GM23338 (cell line): ENCODE measurements at regions not wholly inside any gene's neighbourhood (a gene's known extent, or its start where the extent isn't known, plus 50 kb on each side); places are given as distances from the start of the nearest gene placed in this dataset.

Source experiments
- ATAC-seq: fragments of 200-7000 bp; cut with Tn5 transposase; 3 replicates; pipeline ENCODE4 v1.9.1; 2020
- DNase-seq: peaks from one replicate; pipeline ENCODE4 v3.0.0-alpha.2; 2015; ENCODE audit warnings: low spot score
- H2AFZ ChIP-seq: fragments of 200-600 bp; sonication (generic); 2 replicates; pipeline ENCODE4 v1.8.0; 2016; ENCODE audit warnings: antibody characterized with exemption, mild to moderate bottlenecking, moderate library complexity
- H3F3A ChIP-seq: fragments of 200-600 bp; sonication (generic); replicated peaks from 2 replicates; pipeline ENCODE4 v1.8.0; 2017; ENCODE audit warnings: antibody characterized with exemption, mixed run types, low read depth
- H3K27ac ChIP-seq: fragments of 200-600 bp; sonication (generic); 2 replicates; pipeline ENCODE4 v1.6.1; 2016; ENCODE audit warnings: low read depth
- H3K27me3 ChIP-seq: fragments of 200-600 bp; sonication (generic); 2 replicates; pipeline ENCODE4 v1.8.0; 2016; ENCODE audit warnings: mild to moderate bottlenecking, mixed run types, moderate library complexity; ENCODE audit not compliant: insufficient read depth
- H3K36me3 ChIP-seq: fragments of 200-600 bp; sonication (generic); 2 replicates; pipeline ENCODE4 v1.8.0; 2016; ENCODE audit warnings: mild to moderate bottlenecking; ENCODE audit not compliant: insufficient read depth
- H3K4me1 ChIP-seq: fragments of 200-600 bp; sonication (generic); 2 replicates; pipeline ENCODE4 v1.8.0; 2016; ENCODE audit warnings: mild to moderate bottlenecking, moderate library complexity; ENCODE audit not compliant: insufficient read depth
- H3K4me2 ChIP-seq: fragments of 200-600 bp; sonication (generic); 2 replicates; pipeline ENCODE4 v1.7.1; 2017; ENCODE audit warnings: mixed run types
- H3K4me3 ChIP-seq: fragments of 200-600 bp; sonication (generic); 2 replicates; pipeline ENCODE4 v1.6.1; 2016; ENCODE audit warnings: mixed run types
- H3K79me2 ChIP-seq: fragments of 200-600 bp; sonication (generic); replicated peaks from 2 replicates; pipeline ENCODE4 v1.8.0; 2017; ENCODE audit warnings: mild to moderate bottlenecking; ENCODE audit not compliant: insufficient read depth
- H3K9me2 ChIP-seq: fragments of 200-600 bp; sonication (generic); 2 replicates; pipeline ENCODE4 v1.8.0; 2017; ENCODE audit not compliant: insufficient read depth
- H4K20me1 ChIP-seq: fragments of 200-600 bp; sonication (generic); replicated peaks from 2 replicates; pipeline ENCODE4 v1.8.0; 2017; ENCODE audit warnings: mild to moderate bottlenecking; ENCODE audit not compliant: insufficient read depth
- H3K27ac Mint-ChIP-seq: 2 replicates; pipeline ENCODE4 v1.8.0; 2020; ENCODE audit warnings: inconsistent platforms, mild to moderate bottlenecking, moderate library complexity, mixed read lengths
- H3K27me3 Mint-ChIP-seq: 3 replicates; pipeline ENCODE4 v1.8.0; 2022; ENCODE audit warnings: low read depth, mild to moderate bottlenecking, moderate library complexity, mixed read lengths, inconsistent platforms; ENCODE audit not compliant: insufficient read depth, poor library complexity
- H3K36me3 Mint-ChIP-seq: 3 replicates; pipeline ENCODE4 v1.8.0; 2021; ENCODE audit warnings: low read depth, mild to moderate bottlenecking, inconsistent platforms, moderate library complexity, mixed read lengths
- H3K4me1 Mint-ChIP-seq: 3 replicates; pipeline ENCODE4 v1.8.0; 2020; ENCODE audit warnings: mild to moderate bottlenecking, inconsistent platforms, mixed read lengths
- H3K4me3 Mint-ChIP-seq: 3 replicates; pipeline ENCODE4 v1.8.0; 2021; ENCODE audit warnings: moderate library complexity, mild to moderate bottlenecking, inconsistent platforms, mixed read lengths
- H3K9me3 Mint-ChIP-seq: 3 replicates; pipeline ENCODE4 v1.8.0; 2020; ENCODE audit warnings: moderate library complexity, mild to moderate bottlenecking, inconsistent platforms, mixed read lengths
- CREB1 ChIP-seq: fragments of 250-450 bp; sonication (Bioruptor Pico); IDR thresholded peaks from 2 replicates; pipeline ENCODE4 v1.5.0; 2020; ENCODE audit warnings: low read depth, mild to moderate bottlenecking, moderate library complexity
- CTCF ChIP-seq, 2 experiments: fragments of 200-600 bp in 1 of 2; sonication (generic) in 1 of 2; conservative IDR thresholded peaks; 2 replicates each; pipeline versions ENCODE4 v1.5.1 to v1.6.1; 2016 to 2017; ENCODE audit warnings: antibody characterized with exemption in 2 of 2, low read depth in 2 of 2, mild to moderate bottlenecking in 2 of 2, moderate library complexity in 1 of 2
- ETS1 ChIP-seq: IDR thresholded peaks from 2 replicates; pipeline ENCODE4 v1.6.1; 2016; ENCODE audit warnings: antibody characterized with exemption
- EZH2 ChIP-seq: fragments of 200-600 bp; sonication (generic); IDR thresholded peaks from one replicate; pipeline ENCODE4 v1.8.0; 2017; ENCODE audit warnings: antibody characterized with exemption, mild to moderate bottlenecking, low read depth; ENCODE audit not compliant: unreplicated experiment
- EZH2phosphoT487 ChIP-seq: fragments of 200-600 bp; sonication (generic); IDR thresholded peaks from one replicate; pipeline ENCODE4 v1.8.1; 2018; ENCODE audit warnings: antibody characterized with exemption; ENCODE audit not compliant: unreplicated experiment
- JUNB ChIP-seq: IDR thresholded peaks from one replicate; pipeline ENCODE4 v1.6.1; 2016; ENCODE audit warnings: antibody characterized with exemption; ENCODE audit not compliant: unreplicated experiment
- NANOG ChIP-seq: IDR thresholded peaks from 2 replicates; pipeline ENCODE4 v1.6.1; 2016; ENCODE audit warnings: antibody characterized with exemption, borderline replicate concordance
- POLR2AphosphoS5 ChIP-seq: IDR thresholded peaks from 2 replicates; pipeline ENCODE4 v1.6.1; 2016; ENCODE audit warnings: antibody characterized with exemption, low read depth
- REST ChIP-seq: IDR thresholded peaks from one replicate; pipeline ENCODE4 v1.6.1; 2018; ENCODE audit warnings: antibody characterized with exemption; ENCODE audit not compliant: unreplicated experiment
- STAT1 ChIP-seq: IDR thresholded peaks from one replicate; pipeline ENCODE4 v1.6.1; 2016; ENCODE audit warnings: antibody characterized with exemption; ENCODE audit not compliant: unreplicated experiment
- ZNF114 ChIP-seq: fragments of 250-450 bp; sonication (Bioruptor Pico); IDR thresholded peaks from 2 replicates; pipeline ENCODE4 v1.5.0; 2020; ENCODE audit warnings: mild to moderate bottlenecking, moderate library complexity
- ZNF331 ChIP-seq: fragments of 250-450 bp; sonication (Bioruptor Pico); IDR thresholded peaks from 2 replicates; pipeline ENCODE4 v1.5.0; 2020; ENCODE audit warnings: low read depth, mild to moderate bottlenecking, moderate library complexity
- ZNF462 ChIP-seq: fragments of 250-450 bp; sonication (Bioruptor Pico); IDR thresholded peaks from 2 replicates; pipeline ENCODE4 v1.5.0; 2020; ENCODE audit warnings: mild to moderate bottlenecking, moderate library complexity

GRCh38 chr11:90496722-90497121 lies 273.9 kb upstream of the CHORDC1 start:
- Mint-ChIP-seq H3K4me3 (no peak overlapping the region), H3K9me3 (peaks cover 15% of the 10 kb centered on the region), H3K27me3 (no peaks in the 10 kb centered on the region), H3K27ac (no peak overlapping the region), H3K4me1 (no peaks in the 10 kb centered on the region), H3K36me3 (no peaks in the 10 kb centered on the region; the same call in 2 of the 3 replicates)
- Histone ChIP-seq H3K27me3 (no peaks in the 10 kb centered on the region), H3K79me2 (no peaks in the 10 kb centered on the region), H3K4me2 (no peak overlapping the region), H3K36me3 (no peaks in the 10 kb centered on the region), H3K27ac (no peak overlapping the region), H3K4me1 (no peaks in the 10 kb centered on the region), H3K4me3 (no peak overlapping the region), H3K9me2 (no peaks in the 10 kb centered on the region; the same call in 1 of the 2 replicates), H4K20me1 (no peaks in the 10 kb centered on the region), H3F3A (no peaks in the 10 kb centered on the region), H2AFZ (no peak overlapping the region)
- DNase-seq, result no peak
- TF ChIP-seq CREB1 (no peak), ETS1 (no peak), REST (no peak), NANOG (no peak), ZNF462 (no peak), EZH2phosphoT487 (no peak), EZH2 (no peak), JUNB (no peak), POLR2AphosphoS5 (no peak), CTCF (conservative IDR thresholded peaks at IDR 0.05; ENCODE audit: low read depth in 2 of 2) (no peak), STAT1 (no peak), ZNF331 (CRISPR knock-in tag) (no peak), ZNF114 (CRISPR knock-in tag) (no peak)
- no peak for ATAC-seq
